Glutamatergic neuron (in vitro differentiated cells): ENCODE measurements at regions not wholly inside any gene's neighbourhood (a gene's known extent, or its start where the extent isn't known, plus 50 kb on each side); places are given as distances from the start of the nearest gene placed in this dataset.

Experiments used
- DNase-seq: peaks from one replicate; pipeline ENCODE4 v3.0.0; 2022
- H3K27ac Mint-ChIP-seq: one replicate; pipeline ENCODE4 v1.8.0; 2020; ENCODE audit warnings: mild to moderate bottlenecking, mixed read lengths, inconsistent platforms; ENCODE audit not compliant: unreplicated experiment
- H3K27me3 Mint-ChIP-seq: one replicate; pipeline ENCODE4 v1.8.0; 2020; ENCODE audit warnings: mild to moderate bottlenecking, moderate library complexity, mixed read lengths, inconsistent platforms; ENCODE audit not compliant: unreplicated experiment
- H3K36me3 Mint-ChIP-seq: one replicate; pipeline ENCODE4 v1.8.0; 2020; ENCODE audit warnings: mild to moderate bottlenecking, mixed read lengths, inconsistent platforms; ENCODE audit not compliant: unreplicated experiment
- H3K4me1 Mint-ChIP-seq: one replicate; pipeline ENCODE4 v1.8.0; 2020; ENCODE audit warnings: mild to moderate bottlenecking, low read depth, mixed read lengths, inconsistent platforms; ENCODE audit not compliant: unreplicated experiment
- H3K4me3 Mint-ChIP-seq: one replicate; pipeline ENCODE4 v1.8.0; 2020; ENCODE audit warnings: mild to moderate bottlenecking, mixed read lengths, inconsistent platforms; ENCODE audit not compliant: unreplicated experiment
- H3K9me3 Mint-ChIP-seq: one replicate; pipeline ENCODE4 v1.8.0; 2020; ENCODE audit warnings: mild to moderate bottlenecking, moderate library complexity, mixed read lengths, inconsistent platforms; ENCODE audit not compliant: unreplicated experiment
- TF ChIP-seq, protein P1 (sequence below): fragments of 200-600 bp; sonication (generic); IDR thresholded peaks from one replicate; pipeline ENCODE4 v1.5.0; 2021; ENCODE audit not compliant: partially characterized antibody, unreplicated experiment

DNA sequence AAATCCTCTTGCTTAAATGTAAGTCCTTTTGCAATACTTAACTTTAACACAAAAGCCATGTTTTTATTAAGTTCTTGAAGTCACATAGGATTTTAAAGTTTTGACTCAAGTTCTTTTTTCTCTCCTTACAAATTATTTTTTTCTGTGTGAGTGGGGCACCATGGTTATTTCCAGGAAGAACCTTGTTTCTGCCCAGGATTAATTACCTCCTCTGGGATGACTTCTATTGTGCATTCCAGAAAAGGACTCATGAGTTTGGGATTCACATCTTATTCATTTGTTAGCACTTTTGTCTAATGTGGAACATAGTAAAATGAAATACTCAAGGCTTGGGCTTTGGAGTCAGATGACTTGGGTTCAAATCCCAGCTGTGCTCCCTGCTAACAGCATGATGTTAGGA is 421.4 kb upstream of the WWC1 start:
- Mint-ChIP-seq H3K4me1 (no peaks in the 10 kb centered on the region), H3K4me3 (no peak overlapping the region), H3K27me3 (peaks cover 2% of the 10 kb centered on the region), H3K27ac (no peak overlapping the region), H3K9me3 (no peaks in the 10 kb centered on the region), H3K36me3 (peaks cover 5% of the 10 kb centered on the region)
- DNase-seq = no peak
- TF ChIP-seq, protein P1, sequence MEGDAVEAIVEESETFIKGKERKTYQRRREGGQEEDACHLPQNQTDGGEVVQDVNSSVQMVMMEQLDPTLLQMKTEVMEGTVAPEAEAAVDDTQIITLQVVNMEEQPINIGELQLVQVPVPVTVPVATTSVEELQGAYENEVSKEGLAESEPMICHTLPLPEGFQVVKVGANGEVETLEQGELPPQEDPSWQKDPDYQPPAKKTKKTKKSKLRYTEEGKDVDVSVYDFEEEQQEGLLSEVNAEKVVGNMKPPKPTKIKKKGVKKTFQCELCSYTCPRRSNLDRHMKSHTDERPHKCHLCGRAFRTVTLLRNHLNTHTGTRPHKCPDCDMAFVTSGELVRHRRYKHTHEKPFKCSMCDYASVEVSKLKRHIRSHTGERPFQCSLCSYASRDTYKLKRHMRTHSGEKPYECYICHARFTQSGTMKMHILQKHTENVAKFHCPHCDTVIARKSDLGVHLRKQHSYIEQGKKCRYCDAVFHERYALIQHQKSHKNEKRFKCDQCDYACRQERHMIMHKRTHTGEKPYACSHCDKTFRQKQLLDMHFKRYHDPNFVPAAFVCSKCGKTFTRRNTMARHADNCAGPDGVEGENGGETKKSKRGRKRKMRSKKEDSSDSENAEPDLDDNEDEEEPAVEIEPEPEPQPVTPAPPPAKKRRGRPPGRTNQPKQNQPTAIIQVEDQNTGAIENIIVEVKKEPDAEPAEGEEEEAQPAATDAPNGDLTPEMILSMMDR = no peak

DNA sequence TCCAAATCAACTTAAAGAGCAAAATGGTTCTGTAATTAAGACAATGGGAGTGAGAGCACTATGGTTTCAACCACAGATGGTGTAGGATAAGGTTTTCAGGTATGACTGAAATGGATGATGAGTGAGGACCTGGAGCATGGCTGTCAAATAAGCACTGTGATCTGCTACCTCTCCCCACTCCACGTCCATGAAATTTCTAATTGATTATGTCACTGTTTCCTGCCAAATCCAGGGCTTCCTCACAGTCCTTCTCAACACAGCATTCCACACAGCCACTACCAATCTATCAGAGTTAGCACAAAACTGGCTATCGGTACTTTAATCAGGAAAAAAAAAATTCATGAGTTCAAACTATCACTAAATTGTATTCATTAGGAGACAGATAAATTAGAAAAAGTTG is 420.4 kb upstream of the WWC1 start:
- peaks cover 5% of the 10 kb centered on the region for H3K36me3 Mint-ChIP-seq
- TF ChIP-seq, protein P1 = no peak
- H3K27ac Mint-ChIP-seq = no peak overlapping the region
- DNase-seq = no peak
- peaks cover 2% of the 10 kb centered on the region for H3K9me3 Mint-ChIP-seq
- H3K4me3 Mint-ChIP-seq = no peak overlapping the region
- no peaks in the 10 kb centered on the region for H3K4me1 Mint-ChIP-seq
- peaks cover 6% of the 10 kb centered on the region for H3K27me3 Mint-ChIP-seq

DNA sequence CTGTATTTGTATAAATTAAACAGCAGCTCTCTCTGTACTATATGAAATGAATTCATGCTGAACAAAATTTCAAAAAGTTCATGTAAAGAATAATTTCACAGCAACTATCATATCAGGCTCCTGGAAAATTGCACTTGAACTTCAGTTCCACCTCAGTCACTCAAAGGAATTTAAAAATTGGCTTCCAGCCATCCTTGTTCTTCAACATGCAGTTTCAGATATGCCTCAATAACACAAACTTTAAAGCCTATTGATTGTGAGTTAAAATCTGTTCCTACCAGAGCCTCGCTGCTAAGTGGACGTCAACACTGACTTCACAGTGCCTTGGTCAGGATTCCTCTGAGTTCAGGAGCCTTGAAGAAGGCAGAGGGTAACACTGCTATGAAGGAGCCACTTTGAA is 418.7 kb upstream of the WWC1 start:
- Mint-ChIP-seq H3K9me3 (peaks cover 2% of the 10 kb centered on the region), H3K4me1 (no peaks in the 10 kb centered on the region), H3K27me3 (peaks cover 6% of the 10 kb centered on the region), H3K36me3 (peaks cover 5% of the 10 kb centered on the region), H3K27ac (no peak overlapping the region), H3K4me3 (no peak overlapping the region)
- TF ChIP-seq, protein P1 = no peak
- no peak for DNase-seq

DNA sequence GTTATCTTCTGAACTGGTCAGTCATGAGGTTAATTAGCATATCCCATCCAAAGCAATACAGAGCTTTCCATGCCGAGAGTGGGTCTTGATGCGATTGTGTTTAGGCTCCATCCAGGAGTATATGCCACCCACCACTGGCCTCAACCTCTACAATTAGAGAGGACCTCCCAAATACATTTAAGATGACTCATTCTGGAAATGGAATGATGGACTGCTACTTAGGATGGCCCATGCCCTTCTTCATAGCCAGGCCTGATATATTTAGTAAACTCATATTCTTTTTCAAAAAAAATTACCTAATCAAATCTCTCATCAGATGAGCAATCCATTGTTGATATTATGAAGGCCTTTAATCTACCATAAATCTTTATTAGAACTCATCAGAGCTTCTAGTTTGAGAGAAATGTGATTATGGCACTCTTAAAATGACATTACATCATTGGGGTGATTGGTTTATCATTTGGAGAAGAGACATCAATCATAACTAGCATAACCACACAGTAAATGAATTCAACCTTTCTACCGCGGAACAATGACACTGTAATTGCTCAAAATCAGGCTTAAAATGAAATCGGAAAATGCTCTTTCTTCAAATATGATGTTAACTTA is 414.2 kb upstream of the WWC1 start:
- no peak overlapping the region for H3K27ac Mint-ChIP-seq
- peaks cover 4% of the 10 kb centered on the region for H3K27me3 Mint-ChIP-seq
- DNase-seq = no peak
- H3K4me1 Mint-ChIP-seq = no peaks in the 10 kb centered on the region
- H3K36me3 Mint-ChIP-seq = peaks cover 5% of the 10 kb centered on the region
- TF ChIP-seq, protein P1 = no peak
- H3K4me3 Mint-ChIP-seq = no peak overlapping the region
- peaks cover 2% of the 10 kb centered on the region for H3K9me3 Mint-ChIP-seq

DNA sequence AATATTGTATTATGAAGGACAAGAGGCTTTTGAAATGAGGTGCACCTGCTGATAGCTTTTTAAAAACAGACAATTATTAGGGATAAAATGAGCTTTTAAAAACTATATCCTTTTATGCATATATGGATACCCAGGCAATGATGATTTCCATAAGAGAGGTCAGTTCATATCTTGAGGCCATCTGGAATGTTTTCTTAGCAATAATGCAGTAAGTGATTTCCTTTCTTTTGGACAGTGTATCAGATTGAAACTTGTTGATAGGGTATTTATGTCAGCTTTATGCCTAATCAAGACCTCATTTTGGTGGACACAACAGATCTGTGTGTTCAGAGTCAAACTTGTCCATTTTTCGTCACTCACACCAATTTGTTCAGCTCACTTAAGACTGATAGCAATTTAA is 413.5 kb upstream of the WWC1 start:
- H3K36me3 Mint-ChIP-seq = peaks cover 5% of the 10 kb centered on the region
- no peak overlapping the region for H3K4me3 Mint-ChIP-seq
- H3K4me1 Mint-ChIP-seq = no peaks in the 10 kb centered on the region
- TF ChIP-seq, protein P1 = no peak
- H3K27me3 Mint-ChIP-seq = peaks cover 4% of the 10 kb centered on the region
- H3K27ac Mint-ChIP-seq = no peak overlapping the region
- peaks cover 2% of the 10 kb centered on the region for H3K9me3 Mint-ChIP-seq
- DNase-seq = no peak
